GM19455 (cell line): ENCODE measurements at regions not wholly inside any gene's neighbourhood (a gene's known extent, or its start where the extent isn't known, plus 50 kb on each side); places are given as distances from the start of the nearest gene placed in this dataset.
"Not testable (repeated sequence)": the region's sequence is repeated elsewhere in the genome, so short reads cannot be mapped to it uniquely, and the experiment has no call there.

Experiments used
- ATAC-seq: cut with Tn5 transposase; IDR thresholded peaks from one replicate; pipeline ENCODE4 v1.9.1; 2021; ENCODE audit not compliant: unreplicated experiment

DNA sequence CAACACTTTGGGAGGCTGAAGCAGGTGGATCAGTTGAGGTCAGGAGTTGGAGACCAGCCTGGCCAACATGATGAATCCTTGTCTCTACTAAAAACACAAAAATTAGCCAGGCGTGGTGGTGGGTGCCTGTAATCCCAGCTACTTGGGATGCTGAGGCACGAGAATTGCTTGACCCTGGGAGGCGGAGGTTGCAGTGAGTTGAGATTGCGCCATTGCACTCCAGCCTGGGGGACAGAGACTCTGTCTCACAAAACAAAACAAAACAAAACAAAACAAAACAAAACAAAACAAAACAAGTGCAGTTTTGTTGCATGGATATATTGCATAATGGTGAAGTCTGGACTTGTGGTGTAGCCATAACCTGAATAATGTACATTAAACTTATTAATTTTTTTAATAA is 133.6 kb upstream of the ZNF217 start:
- not testable (repeated sequence) for ATAC-seq

DNA sequence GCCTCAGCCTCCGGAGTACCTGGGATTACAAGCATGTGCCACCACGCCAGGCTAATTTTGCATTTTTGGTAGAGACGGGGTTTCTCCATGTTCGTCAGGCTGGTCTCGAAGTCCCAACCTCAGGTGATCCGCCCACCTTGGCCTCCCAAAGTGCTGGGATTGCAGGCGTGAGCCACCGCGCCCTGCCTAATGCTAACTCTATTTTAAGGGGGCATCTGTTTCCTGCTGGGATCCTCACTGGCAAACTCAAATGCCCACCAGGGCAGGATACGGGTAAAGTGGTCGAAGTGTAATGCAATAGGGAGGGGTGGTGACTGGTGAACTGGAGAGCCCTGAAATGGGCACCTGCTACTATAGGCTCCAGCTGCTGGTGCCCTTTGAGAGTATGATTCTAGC is 131.9 kb upstream of the ZNF217 start:
- no peak for ATAC-seq

DNA sequence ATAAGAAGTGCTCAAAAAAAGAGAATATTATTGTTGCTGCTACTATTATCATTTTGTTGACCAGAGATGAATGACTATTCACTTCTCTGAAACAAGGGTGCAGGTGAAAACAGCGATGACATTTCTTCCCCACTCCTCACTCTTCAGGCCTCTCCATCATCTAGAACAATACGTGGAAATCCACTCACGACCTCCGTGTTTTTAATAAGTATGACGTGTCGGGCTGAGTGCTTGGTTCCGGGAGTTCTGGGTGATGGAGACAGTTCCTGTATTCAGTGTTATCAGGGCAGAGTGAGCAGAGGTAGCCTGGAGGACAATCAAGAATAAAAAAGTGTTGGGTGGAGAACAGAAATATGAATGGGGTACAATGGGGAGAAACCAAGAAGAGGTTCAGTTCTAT is 130.0 kb upstream of the ZNF217 start:
- no peak for ATAC-seq

DNA sequence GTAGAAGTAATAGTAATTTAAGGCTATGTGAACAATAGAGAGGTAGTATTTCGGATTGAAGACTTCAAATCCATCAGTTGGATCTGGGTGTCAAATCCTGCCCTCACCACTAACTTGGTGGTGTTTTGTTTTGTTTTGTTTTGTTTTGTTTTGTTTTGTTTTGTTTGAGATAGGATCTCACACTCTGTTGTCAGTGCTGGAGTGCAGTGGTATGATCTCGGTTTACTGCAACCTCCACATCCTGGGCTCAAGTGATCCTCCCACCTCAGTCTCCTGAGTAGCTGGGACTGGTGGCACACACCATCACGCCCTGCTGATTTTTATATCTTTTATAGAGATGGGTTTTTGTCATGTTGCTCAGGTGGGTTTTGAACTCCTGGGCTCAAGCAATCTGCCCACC is 129.4 kb upstream of the ZNF217 start:
- no peak for ATAC-seq

DNA sequence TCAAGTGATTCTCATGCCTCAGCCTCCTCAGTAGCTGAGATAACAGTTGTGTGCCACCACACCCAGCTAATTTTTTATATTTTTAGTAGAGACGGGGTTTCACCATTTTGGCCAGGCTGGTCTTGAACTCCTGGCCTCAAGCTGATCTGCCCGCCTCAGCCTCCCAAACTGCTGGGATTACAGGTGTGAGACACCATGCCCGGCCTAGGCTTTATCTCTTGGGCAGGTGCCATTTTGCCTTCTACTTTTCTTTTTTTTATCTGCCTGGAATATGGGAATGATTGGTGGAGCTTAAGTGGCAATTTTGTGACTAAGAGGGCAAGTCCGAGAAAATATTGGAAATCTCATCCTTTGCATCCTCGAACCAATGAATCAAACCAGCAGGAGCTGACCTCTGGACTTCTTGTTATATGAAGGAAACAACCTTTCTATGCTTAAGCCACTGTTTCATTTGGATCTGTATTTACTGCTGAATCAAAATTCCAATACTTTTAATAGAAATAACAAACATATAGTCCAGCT is 128.9 kb upstream of the ZNF217 start:
- ATAC-seq, result no peak

DNA sequence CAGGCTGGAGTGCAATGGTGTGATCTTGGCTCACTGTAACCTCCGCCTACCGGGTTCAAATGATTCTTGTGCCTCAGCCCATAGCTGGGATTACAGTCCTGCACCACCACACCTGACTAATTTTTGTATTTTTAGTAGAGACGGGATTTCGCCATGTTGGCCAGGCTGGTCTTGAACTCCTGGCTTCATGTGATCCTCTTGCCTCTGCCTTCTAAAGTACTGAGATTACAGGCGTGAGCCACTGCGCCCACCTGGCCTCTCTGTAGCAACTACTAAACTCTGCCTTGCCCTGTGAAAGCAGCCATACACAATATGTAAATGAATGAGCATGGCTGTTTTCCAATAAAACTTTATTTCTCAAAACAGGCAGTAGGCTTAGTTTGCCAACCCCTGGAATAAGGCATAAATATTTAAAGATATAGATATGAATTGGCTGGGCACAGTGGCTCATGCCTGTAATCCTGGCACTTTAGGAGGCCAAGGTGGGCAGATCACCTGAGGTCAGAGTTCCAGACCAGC is 127.9 kb upstream of the ZNF217 start:
- ATAC-seq, result not testable (repeated sequence)

DNA sequence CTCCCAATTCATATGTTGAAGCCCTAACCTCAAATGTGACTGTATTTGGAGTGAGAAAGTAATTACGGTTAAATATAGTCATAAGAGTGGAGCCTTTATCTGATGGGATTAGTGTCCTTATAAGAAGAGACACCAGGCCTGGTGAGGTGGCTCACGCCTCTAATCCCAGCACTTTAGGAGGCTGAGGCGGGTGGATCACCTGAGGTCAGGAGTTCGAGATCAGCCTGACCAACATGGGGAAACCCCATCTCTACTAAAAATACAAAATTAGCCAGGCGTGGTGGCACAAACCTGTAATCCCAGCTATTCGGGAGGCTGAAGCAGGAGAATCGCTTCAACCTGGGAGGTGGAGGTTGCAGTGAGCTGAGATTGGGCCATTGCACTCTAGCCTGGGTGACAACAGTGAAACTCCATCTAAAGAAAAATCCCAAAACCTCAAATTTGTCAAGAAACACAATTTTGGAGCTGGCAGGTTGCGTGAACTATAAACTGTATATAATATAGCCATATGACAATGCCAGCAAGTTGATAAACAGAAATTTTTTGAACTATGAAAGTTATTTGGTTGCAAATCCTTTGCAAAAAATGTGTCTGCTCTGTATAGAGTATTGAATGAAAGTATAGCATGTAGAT is 125.6 kb upstream of the ZNF217 start:
- ATAC-seq, result not testable (repeated sequence)

DNA sequence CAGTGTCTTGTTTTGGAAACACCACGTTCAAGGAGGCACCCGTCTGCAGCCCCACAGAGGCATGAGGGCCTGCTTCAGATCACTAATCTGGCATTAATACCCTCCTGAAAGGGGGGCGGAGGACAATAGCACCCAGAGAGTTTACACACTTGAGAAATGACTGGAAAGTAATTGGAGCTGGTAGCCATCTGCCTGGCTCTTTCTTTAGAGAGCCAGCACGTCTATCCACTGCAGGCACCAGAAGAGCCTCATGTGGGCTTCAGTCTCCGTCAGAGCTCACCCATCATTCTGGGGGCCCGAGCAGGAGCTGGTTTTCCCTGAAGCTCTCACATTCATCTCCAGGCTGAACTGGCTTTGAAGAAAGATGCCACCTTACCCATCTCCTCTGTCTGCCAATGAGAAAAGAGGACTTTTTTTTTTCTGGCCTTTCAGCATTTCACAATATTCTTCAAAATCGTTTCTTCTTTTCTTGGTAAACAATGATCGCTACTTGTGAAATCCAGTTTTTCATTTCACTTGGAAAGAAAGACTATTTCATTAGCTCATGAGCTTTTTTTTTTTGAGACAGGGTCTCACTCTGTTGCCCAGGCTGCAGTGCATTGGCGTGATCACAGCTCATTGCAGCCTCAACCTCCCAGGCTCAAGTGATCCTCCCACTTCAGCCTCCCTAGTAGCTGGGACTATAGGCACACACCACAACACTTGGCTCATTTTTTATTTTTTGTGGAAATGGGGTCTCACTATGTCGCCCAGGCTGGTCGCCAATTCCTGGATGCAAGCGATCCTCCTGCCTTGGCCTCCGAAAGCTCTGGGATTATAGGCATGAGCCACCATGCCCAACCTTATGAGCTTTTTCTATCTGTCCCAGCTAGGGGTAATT is 124.7 kb upstream of the ZNF217 start:
- ATAC-seq, result no peak

DNA sequence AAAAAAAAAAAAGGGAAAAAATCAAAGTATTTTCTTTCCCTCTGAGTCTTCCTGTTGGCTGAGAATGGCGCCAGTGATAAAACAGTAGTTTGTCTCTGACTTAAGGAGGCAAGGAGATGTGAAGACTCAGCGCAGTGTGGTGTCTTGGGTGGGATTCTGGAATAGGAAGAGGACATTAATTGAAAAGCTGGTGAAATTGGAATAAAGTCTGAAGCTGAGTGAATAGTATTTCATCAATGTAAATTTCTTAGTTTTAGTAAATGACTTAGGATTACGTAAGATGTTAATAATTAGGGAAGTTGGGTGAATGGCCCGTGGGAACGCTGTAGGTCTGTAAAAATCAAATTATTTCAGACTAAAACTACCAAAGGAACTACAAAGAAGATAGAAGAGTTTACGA is 122.8 kb upstream of the ZNF217 start:
- ATAC-seq, result no peak

DNA sequence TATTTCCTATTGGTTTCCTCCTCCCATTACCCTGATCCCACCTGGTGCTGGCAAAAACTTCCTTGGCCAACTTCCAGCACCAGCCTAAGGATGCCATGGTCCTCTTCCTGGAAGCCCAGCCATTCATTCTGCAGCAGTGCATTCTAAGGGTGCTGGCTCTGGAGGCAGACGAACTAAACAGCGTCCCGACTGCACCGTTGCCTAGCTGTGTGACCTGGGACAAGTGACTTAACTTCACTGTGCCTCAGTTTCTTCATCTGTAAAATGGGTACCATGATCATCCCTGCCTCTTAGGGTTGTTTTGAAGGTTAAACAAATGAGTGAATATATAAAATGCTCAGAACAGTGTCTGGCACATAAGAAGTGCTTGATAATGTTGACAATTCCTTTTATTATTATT is 120.9 kb upstream of the ZNF217 start:
- no peak for ATAC-seq

DNA sequence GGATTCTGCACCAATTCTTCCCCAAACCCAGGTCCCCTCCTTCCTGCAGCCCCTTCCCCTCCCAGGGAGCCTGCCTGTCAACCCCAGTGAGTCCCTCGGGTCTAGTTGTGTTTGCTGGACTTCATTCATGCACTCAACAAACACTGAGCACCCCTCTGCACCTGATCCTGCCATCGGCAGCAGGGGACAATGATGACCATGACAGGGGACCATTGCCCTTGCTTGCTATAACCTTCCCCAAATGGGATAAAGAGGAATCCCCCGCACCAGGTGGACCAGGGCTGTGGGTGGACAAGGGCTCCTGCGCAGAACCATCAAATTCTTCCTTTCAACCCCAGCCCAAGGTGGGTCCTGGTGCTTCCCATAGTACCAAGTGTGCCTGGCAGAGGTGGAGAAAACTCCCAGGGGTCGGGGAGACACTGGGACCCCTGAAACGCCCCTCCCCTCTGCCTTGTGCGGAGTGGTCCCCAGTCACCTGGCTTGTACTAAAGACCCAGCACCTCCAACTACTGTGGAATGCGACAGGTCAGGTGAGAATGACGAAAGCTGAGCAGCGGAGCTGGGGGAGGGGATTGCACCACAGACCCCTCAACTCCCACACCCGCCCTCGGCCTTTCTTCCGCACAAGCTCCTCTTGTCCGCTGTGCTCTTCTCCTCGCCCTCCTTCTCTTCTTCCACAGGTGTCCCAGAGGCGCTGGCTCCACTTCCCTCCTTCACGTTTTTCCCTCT is 119.9 kb upstream of the ZNF217 start:
- ATAC-seq, result no peak

DNA sequence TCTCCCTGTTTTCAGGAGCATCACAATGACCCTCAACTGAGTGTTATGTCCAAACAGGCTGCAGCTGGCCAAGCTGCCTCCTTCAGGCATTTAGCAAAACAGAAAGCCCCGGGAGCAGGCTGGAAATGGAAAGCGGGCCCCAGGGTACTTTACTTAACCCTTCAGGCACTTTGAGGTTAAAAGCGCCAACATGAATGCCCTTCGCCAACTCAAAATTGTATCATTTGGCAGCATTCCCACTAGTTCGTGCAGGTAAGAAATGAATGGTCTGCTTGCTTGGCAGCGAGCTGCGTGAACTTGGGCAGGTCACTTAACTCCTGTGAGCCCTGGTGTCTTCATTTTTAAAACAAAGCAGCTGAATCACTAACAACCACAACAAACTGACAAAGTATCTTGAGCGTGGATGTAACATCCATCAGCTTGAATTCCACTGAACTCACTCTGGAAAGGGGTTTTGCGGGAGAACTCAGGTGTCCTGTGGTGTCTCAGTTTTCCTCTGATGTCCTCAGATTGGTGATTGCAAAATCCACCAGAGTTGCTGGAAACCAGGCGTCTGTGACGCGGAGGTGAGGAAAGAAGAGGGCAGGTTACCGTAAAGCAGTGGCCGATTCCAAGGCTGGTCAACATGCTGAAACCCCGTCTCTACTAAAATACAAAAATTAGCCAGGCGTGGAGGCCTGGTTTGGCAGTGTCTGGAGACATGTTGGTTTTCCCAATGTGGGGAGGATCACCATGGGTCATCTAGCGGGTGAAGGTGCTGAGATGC is 118.8 kb upstream of the ZNF217 start:
- no peak for ATAC-seq

DNA sequence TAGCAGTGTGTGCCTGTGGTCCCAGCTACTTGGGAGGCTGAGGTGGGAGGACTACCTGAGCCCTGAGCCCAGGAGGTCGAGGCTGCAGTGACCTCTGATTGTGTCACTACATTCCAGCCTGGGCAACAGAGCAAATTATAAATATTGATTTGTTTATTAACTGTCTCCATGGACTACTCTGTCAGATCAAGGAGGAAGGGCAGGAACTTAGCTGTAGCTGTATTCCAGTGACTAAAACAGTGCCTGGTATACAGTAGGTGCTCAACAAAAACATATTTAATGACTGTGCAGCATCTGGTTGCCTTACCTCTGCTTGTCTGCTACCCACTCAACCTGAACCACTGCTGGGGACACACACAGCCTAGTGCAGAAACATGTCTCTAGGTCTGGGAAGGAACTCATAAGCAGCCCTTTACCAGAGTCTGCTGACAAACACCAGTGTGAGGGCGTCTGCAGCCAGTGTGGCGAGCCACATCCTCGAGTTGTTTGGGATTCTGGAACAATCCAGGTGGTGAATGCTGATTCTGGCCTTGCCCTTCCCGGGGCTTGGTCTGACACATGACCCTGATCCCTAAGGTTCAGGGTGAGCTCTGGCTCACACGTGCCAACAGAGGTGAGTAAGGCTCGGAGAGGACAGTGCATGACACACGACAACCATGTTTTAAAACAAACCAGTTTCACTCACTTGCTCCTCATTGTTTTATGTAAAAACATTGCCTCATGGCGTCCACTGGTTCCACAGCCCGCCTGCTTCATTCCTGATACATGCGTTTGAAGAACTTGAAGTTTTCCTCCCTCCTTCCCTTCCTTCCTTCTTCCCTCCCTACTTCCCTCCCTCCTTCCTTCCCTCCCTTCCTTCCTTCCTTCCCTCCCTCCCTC is 117.9 kb upstream of the ZNF217 start:
- ATAC-seq, result no peak

DNA sequence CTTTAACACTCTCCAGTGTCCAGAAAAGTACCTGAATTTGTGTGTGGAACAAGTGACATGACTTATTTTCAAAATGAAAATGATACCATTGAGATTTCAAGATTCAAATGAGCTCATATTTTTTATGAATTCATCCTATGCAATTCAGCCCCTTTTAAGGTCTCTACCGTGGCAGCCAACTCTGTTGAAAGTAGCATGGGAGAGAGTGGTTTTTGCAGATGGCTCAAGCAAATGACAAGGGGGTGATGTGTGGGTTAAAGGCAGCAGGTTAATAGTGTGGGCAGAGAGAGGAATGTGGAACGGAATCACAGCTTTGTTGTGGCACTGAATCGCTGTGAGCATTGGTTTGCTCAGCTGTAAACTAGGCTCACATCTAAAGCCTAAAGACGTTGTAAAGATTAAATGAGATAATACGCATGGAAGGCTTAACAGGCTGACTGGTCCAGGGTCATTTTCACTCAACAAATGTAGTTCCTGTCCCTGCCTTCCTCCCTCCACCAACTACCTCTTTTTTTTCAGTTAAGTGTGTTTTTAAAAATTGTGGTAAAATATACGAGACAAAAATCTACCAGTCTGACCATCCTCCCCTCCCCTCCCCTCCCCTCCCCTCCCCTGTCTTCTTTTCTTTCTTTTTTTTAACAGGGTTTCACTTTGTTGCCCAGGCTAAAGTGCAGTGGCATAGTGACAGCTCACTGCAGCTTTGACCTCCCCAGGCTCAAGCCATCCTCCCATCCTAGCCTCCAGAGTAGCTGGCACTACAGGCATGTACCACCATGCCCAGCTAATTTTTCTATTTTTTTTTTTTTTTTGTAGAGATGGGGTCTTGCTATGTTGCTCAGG is 114.7 kb upstream of the ZNF217 start:
- no peak for ATAC-seq

DNA sequence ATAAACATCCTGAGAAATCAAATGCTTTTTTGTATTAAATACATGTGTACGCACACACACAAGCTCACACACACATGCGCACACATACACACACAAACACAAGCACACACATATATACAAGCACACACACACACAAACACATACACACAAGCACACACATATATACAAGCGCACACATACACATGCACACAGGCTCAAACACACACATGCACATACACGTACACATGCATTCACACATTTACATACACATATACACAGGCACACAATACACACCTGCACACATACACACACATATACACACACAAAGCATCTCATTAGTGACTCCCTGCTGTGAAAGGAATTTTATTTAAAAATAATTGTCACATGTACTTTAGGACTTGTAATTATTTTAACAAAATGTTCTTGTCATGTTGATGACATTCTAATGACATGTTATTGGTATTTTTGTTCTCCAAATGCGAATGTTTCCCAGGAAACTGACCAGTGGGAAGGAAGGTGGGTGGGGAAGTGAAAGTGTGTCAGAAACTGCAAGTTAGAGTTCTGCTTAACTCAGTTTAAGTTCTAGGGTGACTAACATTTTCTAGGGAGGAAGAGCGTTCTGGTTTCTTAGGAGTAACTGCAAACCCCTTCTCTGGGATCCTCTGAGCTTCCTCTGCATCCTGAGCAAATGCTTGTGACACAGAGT is 113.9 kb upstream of the ZNF217 start:
- no peak for ATAC-seq

DNA sequence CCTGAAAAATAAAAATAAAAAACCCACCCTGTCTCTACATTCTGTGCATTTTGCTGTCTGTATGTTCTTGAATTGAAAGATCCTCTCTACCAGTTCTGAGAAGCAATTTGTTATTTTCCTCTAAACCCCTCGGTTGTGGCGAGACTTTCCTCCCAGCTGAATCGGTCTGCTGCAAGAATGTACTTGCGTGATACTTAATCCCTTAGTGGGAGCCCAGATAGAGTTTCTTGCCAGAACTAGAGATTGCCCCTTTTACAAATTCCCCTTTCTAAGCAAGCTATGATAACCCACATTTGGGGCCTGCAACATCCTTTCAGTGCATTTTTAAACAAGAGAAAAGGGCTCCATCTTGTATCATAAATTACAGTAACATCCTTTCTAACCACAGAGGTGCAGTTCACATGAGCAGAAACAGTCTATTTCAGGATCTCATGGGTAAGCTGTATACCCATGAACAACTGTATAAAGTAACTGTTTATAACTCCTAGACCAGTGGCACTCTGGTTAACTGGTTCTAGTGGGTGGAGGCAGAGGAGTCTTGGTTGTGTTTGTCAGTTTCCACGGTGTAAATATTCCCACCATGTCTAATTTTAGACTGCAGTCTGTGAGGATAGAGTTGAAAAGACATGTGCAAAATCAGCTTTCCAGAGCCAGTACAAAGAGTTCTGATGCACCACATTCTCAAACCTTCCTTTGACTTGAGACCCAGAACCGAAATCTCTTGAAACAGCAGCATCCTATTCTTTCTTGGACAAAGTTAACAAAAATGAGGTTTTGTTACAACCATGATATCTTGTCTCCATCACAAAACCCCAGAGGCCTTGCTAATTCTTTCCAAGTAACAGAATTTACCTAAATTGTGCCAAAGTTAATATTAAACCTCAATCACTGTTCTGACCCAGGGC is 113.1 kb upstream of the ZNF217 start:
- peak; percentile 56 for ATAC-seq

DNA sequence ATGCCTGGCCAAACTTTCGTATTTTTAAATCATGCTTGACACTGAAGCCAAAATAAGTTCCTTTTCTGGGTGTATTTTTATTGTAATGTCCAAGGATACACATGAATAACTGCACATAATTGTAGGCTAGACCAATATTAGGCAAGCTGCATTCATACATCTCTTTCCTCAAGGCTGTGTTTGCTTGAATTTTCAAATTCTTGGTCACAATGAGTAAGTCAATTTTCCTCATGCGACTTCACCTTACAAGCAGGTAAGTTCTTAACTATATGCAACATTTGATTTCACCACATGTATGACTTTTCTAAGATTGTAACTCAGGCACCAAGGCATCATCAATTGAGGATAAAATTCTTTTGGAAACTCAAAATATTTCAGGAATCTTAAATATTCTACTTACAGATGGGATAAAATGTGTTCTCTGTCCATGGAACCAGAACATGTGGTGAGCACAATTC is 112.4 kb upstream of the ZNF217 start:
- ATAC-seq, result no peak
